Skin of body (tissue), 1 donor: ENCODE measurements at regions not wholly inside any gene's neighbourhood (a gene's known extent, or its start where the extent isn't known, plus 50 kb on each side); places are given as distances from the start of the nearest gene placed in this dataset.
"Not testable (repeated sequence)": the region's sequence is repeated elsewhere in the genome, so short reads cannot be mapped to it uniquely, and the experiment has no call there.

ENCODE experiments used
- DNase-seq: peaks from one replicate; lab custom pipeline; 2025; lab: John Stamatoyannopoulos, UW

GRCh38 chr12:46548605-46549071 is 176.1 kb upstream of the SLC38A2 start:
- peak; percentile 85 for DNase-seq

- DNase-seq: no peak
Measured at GRCh38 chr12:46547421-46548354, 175.1 kb upstream of the SLC38A2 start.

DNA sequence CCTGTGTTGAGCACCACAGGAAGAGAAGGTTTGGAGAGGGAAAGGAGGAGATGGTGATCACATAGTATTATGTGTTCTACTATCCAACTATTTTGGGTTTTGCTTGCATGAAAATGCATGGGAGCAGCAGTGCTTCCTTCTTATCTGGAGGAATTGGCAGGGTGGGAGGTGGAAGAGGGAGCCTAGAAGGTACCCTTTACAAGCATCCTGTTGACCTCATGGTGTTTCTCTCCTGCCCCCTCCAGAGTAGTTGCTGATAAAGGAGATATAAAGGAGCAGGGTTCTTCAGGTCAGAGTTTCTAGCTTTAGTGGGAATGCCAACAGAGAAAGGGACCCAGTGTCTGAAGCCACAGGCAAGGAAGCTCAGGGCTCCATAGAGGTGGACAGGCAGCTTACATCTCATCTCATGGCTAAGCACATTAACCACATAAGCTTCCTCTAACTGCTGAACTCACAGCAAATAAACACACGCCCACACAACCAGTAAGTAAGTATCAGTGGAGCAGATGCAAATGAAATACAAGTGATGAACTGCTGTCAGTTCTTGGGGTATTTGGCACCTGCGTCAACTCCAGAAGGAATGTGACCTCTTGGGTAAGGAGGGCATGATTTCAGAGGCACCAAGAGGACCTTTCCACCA is 174.2 kb upstream of the SLC38A2 start:
- DNase-seq: no peak

GRCh38 chr12:46543378-46543795 is 170.8 kb upstream of the SLC38A2 start:
- not testable (repeated sequence) for DNase-seq

GRCh38 chr12:46538976-46539375 is 166.4 kb upstream of the SLC38A2 start:
- no peak for DNase-seq

DNA sequence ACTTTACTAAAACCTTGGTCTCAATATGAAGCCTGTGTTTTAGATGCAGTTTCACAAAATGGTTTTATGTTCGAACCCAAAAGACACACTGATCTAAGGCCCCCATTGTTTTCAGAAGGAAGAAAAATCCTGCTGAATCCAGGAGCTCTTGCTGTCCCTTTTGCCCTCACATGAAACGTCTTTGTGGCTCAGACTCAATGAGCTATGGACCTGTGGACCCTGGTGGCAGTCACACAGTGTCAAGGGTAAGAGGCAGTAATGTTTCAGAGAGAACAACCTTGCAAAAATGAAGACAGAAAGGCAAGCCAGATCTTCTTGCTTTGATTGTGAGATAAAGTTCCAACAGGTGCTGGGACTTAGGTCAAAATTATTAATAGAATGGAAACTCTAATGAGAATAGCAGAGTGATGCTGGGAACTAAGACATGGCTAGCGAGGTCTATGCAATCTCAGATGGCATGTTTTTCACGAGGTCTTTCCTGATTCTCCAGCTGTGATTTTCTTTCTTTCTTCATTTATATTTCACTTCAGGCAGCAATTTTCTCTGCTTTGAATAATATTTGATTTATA is 164.9 kb upstream of the SLC38A2 start:
- no peak for DNase-seq

- DNase-seq: not testable (repeated sequence)
Measured at GRCh38 chr12:46536316-46536715, 163.7 kb upstream of the SLC38A2 start.

GRCh38 chr12:46535907-46536306 is 163.3 kb upstream of the SLC38A2 start:
- DNase-seq: no peak

DNA sequence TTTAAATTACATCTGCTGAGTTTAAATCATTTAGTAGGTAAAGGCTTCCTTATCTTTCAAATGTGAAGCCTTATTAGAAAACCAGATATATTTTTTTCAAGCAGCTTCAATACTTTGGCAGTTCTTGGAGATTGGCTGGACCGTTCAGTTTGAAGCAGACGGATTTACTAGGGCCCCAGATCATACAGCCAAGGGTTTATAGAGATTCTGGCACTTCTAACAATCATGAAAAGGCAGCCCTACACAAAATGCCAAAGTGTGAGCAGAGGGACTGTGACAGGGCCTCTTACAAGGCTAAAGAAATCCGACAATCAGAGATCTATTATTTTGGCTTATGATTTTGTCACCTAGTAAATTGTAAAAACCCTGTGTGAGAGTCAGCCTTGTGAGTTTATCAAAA is 162.8 kb upstream of the SLC38A2 start:
- peak; percentile 39 for DNase-seq

DNA sequence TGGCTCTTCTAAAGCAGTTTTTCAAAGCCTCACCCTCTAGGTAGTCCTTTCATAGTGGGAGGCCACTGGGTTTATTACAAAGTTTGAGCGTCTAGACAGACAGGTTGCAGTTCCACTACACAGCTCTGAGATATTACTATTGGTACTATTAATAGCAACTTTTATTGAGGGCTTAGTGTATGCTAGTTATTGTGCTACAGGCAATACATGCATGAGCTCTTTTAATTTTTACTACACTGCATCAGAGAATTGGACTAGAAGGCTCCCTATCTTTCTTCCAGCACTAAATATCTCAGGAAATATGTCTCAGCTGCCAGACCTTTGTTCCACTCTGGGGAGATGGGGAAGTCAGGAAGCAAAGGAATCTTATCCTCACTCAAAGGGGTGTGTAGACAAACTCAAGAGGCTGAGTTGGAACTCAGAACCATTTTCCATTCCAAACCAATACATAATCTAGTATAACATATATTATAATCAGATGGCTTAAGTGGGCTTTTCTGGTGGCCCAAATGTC is 161.8 kb upstream of the SLC38A2 start:
- peak; percentile 92 for DNase-seq

GRCh38 chr12:46533723-46534122 is 161.2 kb upstream of the SLC38A2 start:
- DNase-seq: no peak

DNA sequence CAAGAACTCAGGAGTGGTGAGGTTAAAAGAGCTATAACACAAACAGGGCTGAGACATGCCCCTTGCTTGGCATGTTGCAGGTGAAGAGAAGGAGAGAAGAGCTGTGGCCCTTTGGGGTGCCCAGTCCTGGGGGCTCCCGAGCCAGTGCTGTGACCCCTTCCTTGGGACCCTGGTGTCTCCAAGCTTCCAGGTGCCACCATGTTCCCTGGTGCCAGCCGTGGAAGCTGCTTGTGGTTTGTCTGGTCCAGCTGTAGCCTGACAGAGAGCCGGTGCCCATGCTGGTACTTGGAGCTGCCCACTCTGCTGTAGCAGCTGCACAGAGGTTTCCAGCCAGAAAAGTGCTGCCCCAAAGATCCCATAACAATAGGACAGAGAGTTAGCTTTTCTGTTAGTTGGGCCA is 159.2 kb upstream of the SLC38A2 start:
- no peak for DNase-seq

- DNase-seq: no peak
Measured at GRCh38 chr12:46531059-46531785, 158.6 kb upstream of the SLC38A2 start.

GRCh38 chr12:46530373-46531056 is 157.9 kb upstream of the SLC38A2 start:
- DNase-seq: no peak

DNA sequence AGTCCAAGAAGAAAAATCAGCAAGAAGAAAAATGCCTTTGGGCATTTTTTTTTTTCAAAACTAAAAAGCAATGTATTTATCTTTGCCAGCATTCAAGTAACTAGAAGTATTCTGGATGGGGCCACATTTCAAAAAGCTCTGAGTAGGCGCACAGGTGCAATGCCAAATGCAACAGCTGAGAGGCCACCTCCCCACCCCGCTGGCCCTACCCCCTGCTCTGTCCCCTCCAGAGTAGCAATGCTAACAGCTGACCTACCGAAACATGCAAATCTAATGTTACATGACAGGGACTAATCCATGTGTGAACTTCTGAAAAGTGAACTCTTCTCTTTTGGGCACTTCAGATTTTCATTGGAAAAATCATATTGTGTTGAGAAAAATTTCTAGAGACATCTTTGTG is 153.7 kb upstream of the SLC38A2 start:
- no peak for DNase-seq

GRCh38 chr12:46524778-46525177 is 152.2 kb upstream of the SLC38A2 start:
- peak; percentile 51 for DNase-seq

GRCh38 chr12:46523863-46524770 is 151.5 kb upstream of the SLC38A2 start:
- DNase-seq: peak; percentile 11

DNA sequence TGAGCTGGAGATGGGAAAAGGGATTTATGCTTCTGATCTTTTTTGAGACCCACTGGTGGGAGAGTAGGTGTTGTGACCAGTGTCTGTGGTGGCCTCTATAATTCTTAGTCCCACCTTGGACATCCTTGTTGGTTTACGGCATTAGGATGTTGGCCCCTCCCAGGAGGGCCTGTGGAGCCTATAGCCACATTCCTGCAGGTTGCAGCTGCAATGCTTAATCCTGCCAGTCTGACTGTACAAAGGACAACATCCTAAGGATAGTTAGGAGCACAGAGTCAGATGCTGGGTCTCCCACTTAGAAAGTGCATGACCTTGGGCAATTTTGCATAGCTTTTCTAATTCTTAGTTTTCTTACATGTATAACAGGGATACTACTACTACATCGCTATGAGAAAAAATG is 150.9 kb upstream of the SLC38A2 start:
- no peak for DNase-seq

- no peak for DNase-seq
Measured at GRCh38 chr12:46522071-46522470, 149.5 kb upstream of the SLC38A2 start.

GRCh38 chr12:46521145-46521544 is 148.6 kb upstream of the SLC38A2 start:
- DNase-seq: no peak
